ENCODE measurements at regions not wholly inside any gene's neighbourhood (a gene's known extent, or its start where the extent isn't known, plus 50 kb on each side); places are given as distances from the start of the nearest gene placed in this dataset.

DNA sequence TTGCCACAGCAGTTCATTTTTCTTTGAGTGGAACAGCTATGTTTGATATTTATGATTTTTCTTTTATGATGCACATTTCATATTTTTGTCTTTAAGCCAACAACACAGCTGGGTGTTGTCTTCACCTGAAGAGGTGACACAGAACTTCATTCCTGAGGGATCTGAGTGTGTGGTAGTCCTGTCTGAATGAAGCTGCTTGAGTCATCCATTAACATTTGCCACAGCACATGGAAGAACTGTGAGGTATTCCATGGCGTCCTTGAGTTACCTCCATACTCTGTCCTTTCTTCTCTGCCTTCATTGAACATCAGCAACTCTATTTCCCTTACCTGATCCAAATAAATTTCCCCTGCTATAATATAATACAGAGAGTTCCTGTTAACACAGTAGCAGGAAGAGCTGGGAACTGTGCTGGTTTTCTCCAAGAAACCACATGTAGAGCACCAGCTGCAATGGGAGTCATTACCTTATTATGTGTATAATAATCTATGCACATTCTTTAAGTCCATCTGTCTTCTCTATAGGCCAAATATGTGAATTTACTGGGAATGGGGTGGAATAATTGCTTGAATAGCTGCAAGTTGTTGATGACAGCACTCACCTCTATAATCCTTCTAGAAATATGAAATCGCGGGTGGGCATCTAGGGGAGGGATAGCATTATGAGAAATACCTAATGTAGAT, 72.4 kb upstream of the TAC1 start:
- no peak for DNase-seq

DNA sequence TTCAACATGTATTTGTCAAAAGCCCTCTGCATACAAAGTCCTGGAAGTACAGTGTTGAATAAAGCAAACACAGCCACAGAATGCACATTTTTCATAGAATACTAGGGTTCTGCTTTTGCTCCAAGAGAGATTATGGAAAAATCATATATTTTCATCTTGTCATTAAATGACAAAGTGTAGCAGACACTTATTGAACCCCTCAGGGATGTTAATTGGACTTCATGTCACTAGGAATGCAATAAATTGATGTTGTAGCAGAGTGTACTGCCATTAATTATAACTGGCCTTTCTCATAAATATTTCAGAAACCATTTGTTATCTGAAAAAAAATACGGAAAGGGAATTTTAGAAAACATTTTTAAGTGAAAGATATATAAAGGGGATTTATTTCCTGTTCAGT, 64.5 kb upstream of the TAC1 start:
- no peak for DNase-seq

DNA sequence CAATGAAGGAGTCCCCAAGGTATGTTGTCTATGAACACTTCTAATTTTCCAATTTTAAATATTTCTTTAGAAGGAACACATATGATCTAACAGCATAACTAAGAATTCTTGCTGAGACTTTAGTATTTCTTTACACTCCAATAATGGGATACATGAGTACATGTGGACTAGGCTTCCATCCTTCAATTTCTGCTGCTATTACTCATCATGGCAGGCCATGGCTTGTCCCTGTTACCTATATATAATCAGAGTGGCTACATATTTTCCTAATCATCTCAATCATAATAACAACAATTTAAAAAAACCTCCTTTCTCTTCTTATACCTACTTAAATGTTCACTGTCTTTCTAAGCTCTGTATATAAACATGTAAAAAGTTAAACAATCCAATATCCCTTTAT, 60.3 kb upstream of the TAC1 start:
- no peak for DNase-seq

DNA sequence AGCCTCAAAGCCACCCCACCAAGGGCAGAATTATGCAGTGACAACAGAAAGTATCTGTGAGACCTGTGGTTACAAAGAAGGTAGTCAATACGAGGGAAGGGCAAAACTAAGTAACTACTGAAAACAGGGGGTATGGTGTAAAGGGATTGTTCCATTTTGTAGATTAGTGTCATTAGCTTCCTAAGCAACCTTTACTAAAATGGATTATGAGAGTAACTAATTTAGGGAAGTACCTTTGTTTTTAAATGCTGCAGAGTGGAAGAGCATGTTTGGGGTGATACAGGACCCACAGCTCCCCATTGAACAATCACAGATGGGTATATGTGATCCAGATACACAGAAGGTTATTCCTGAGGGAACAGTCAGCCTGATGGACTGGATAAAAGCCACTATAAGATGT, 51.3 kb upstream of the TAC1 start:
- no peak for DNase-seq

All from NCI-H2029 treated with DMSO at 0.1 percent for 48 hours (cell line).